ENCODE measurements at regions not wholly inside any gene's neighbourhood (a gene's known extent, or its start where the extent isn't known, plus 50 kb on each side); places are given as distances from the start of the nearest gene placed in this dataset.

- H3K4me3 ChIP-seq (ENCODE audit: low read depth, low read length), result no peak overlapping the region
- H3K27me3 ChIP-seq (ENCODE audit: insufficient read depth, low read depth, severe bottlenecking), result no peaks in the 10 kb centered on the region
- peaks cover 2% of the 10 kb centered on the region for H3K9me3 ChIP-seq (ENCODE audit: severe bottlenecking)
- H3K27ac ChIP-seq, result no peak overlapping the region
- TF ChIP-seq, protein P1, sequence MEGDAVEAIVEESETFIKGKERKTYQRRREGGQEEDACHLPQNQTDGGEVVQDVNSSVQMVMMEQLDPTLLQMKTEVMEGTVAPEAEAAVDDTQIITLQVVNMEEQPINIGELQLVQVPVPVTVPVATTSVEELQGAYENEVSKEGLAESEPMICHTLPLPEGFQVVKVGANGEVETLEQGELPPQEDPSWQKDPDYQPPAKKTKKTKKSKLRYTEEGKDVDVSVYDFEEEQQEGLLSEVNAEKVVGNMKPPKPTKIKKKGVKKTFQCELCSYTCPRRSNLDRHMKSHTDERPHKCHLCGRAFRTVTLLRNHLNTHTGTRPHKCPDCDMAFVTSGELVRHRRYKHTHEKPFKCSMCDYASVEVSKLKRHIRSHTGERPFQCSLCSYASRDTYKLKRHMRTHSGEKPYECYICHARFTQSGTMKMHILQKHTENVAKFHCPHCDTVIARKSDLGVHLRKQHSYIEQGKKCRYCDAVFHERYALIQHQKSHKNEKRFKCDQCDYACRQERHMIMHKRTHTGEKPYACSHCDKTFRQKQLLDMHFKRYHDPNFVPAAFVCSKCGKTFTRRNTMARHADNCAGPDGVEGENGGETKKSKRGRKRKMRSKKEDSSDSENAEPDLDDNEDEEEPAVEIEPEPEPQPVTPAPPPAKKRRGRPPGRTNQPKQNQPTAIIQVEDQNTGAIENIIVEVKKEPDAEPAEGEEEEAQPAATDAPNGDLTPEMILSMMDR (IDR thresholded peaks at IDR 0.05; ENCODE audit: low read depth, low read length), result no peak
- H3K36me3 ChIP-seq, result no peaks in the 10 kb centered on the region
- DNase-seq, result no peak
Measured at GRCh38 chr6:11356404-11357155, 124.1 kb upstream of the NEDD9 start.

GRCh38 chr6:11353921-11354389, 121.5 kb upstream of the NEDD9 start:
- no peaks in the 10 kb centered on the region for H3K36me3 ChIP-seq
- TF ChIP-seq, protein P1 (IDR thresholded peaks at IDR 0.05; ENCODE audit: low read depth, low read length), result no peak
- H3K9me3 ChIP-seq (ENCODE audit: severe bottlenecking), result peaks cover 2% of the 10 kb centered on the region
- no peak for DNase-seq
- no peak overlapping the region for H3K4me3 ChIP-seq (ENCODE audit: low read depth, low read length)
- no peak overlapping the region for H3K27ac ChIP-seq
- H3K27me3 ChIP-seq (ENCODE audit: insufficient read depth, low read depth, severe bottlenecking), result no peaks in the 10 kb centered on the region

GRCh38 chr6:11350294-11350693, 117.8 kb upstream of the NEDD9 start:
- no peak overlapping the region for H3K4me3 ChIP-seq (ENCODE audit: low read depth, low read length)
- no peak for DNase-seq
- H3K36me3 ChIP-seq, result no peaks in the 10 kb centered on the region
- no peaks in the 10 kb centered on the region for H3K27me3 ChIP-seq (ENCODE audit: insufficient read depth, low read depth, severe bottlenecking)
- no peaks in the 10 kb centered on the region for H3K9me3 ChIP-seq (ENCODE audit: severe bottlenecking)
- TF ChIP-seq, protein P1 (IDR thresholded peaks at IDR 0.05; ENCODE audit: low read depth, low read length), result no peak
- no peak overlapping the region for H3K27ac ChIP-seq

DNA sequence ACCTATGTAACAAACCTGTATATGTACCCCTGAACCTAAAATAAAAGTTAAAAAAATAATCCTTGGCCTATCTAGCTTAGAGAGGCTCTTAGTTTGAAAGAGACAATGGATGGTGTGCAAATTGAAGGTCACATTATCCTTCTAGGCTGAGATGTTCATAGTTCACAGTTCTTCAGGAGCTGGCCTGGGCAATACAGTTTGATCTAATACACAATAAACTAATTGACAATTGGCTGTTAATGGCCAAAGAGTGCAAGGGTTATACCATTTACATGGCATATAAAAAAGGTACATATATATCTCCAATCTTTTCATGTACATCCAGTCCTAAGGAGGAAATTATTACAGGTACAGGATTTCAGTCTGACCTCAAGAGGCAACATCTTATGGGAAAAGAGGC, 117.4 kb upstream of the NEDD9 start:
- DNase-seq, result no peak
- Histone ChIP-seq H3K27me3 (ENCODE audit: insufficient read depth, low read depth, severe bottlenecking) (no peaks in the 10 kb centered on the region), H3K36me3 (no peaks in the 10 kb centered on the region), H3K4me3 (ENCODE audit: low read depth, low read length) (no peak overlapping the region), H3K27ac (no peak overlapping the region), H3K9me3 (ENCODE audit: severe bottlenecking) (no peaks in the 10 kb centered on the region)
- TF ChIP-seq, protein P1 (IDR thresholded peaks at IDR 0.05; ENCODE audit: low read depth, low read length), result no peak

- H3K27ac ChIP-seq, result no peak overlapping the region
- H3K9me3 ChIP-seq (ENCODE audit: severe bottlenecking), result no peaks in the 10 kb centered on the region
- H3K36me3 ChIP-seq, result no peaks in the 10 kb centered on the region
- H3K4me3 ChIP-seq (ENCODE audit: low read depth, low read length), result no peak overlapping the region
- DNase-seq, result no peak
- TF ChIP-seq, protein P1 (IDR thresholded peaks at IDR 0.05; ENCODE audit: low read depth, low read length), result no peak
- H3K27me3 ChIP-seq (ENCODE audit: insufficient read depth, low read depth, severe bottlenecking), result no peaks in the 10 kb centered on the region
Measured at GRCh38 chr6:11346516-11346915, 114.0 kb upstream of the NEDD9 start.

- Histone ChIP-seq H3K4me3 (ENCODE audit: low read depth, low read length) (no peak overlapping the region), H3K27ac (no peak overlapping the region), H3K36me3 (no peaks in the 10 kb centered on the region), H3K27me3 (ENCODE audit: insufficient read depth, low read depth, severe bottlenecking) (no peaks in the 10 kb centered on the region), H3K9me3 (ENCODE audit: severe bottlenecking) (no peaks in the 10 kb centered on the region)
- TF ChIP-seq, protein P1 (IDR thresholded peaks at IDR 0.05; ENCODE audit: low read depth, low read length), result no peak
- no peak for DNase-seq
Measured at GRCh38 chr6:11345536-11345935, 113.1 kb upstream of the NEDD9 start.
